ENCODE measurements at regions not wholly inside any gene's neighbourhood (a gene's known extent, or its start where the extent isn't known, plus 50 kb on each side); places are given as distances from the start of the nearest gene placed in this dataset.

DNA sequence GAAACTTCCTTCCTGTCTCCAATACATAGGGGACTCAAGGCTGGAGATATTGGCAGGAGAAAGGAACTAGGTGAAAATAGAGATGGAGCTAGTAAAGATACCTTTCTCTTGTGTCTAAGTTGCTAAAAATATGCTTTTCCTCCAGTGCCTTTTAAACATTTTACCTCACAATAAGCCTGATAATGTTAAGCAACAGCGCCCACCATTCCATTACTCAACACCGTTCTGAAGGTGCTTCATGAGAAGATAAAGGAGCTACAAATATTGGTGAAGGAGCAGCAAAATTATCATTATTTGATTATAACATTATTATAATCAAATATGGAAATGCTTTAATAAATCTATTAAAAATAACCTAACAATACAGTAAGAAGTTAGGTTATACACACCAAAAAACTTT, 83.6 kb upstream of the BARX2 start:
- TF ChIP-seq, protein P1, sequence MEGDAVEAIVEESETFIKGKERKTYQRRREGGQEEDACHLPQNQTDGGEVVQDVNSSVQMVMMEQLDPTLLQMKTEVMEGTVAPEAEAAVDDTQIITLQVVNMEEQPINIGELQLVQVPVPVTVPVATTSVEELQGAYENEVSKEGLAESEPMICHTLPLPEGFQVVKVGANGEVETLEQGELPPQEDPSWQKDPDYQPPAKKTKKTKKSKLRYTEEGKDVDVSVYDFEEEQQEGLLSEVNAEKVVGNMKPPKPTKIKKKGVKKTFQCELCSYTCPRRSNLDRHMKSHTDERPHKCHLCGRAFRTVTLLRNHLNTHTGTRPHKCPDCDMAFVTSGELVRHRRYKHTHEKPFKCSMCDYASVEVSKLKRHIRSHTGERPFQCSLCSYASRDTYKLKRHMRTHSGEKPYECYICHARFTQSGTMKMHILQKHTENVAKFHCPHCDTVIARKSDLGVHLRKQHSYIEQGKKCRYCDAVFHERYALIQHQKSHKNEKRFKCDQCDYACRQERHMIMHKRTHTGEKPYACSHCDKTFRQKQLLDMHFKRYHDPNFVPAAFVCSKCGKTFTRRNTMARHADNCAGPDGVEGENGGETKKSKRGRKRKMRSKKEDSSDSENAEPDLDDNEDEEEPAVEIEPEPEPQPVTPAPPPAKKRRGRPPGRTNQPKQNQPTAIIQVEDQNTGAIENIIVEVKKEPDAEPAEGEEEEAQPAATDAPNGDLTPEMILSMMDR (IDR thresholded peaks at IDR 0.05): no peak
- TF ChIP-seq POLR2A (IDR thresholded peaks at IDR 0.05): no peak
